ENCODE measurements at regions not wholly inside any gene's neighbourhood (a gene's known extent, or its start where the extent isn't known, plus 50 kb on each side); places are given as distances from the start of the nearest gene placed in this dataset.

GRCh38 chr13:80841414-80841813 is 500.5 kb upstream of the SPRY2 start:
- no peak for DNase-seq (ENCODE audit: low read depth)
- Histone ChIP-seq H3K36me3 (ENCODE audit: control insufficient read depth, insufficient read depth, low read length) (no peaks in the 10 kb centered on the region), H3K27me3 (ENCODE audit: control insufficient read depth, insufficient read depth, low read length) (no peaks in the 10 kb centered on the region), H3K4me3 (ENCODE audit: low read depth, low read length) (no peak overlapping the region)
- no peak for TF ChIP-seq CTCF (IDR thresholded peaks at IDR 0.05; ENCODE audit: insufficient read depth, low read length, poor library complexity, severe bottlenecking)

- Histone ChIP-seq H3K4me3 (ENCODE audit: low read depth, low read length) (no peak overlapping the region), H3K36me3 (ENCODE audit: control insufficient read depth, insufficient read depth, low read length) (no peaks in the 10 kb centered on the region), H3K27me3 (ENCODE audit: control insufficient read depth, insufficient read depth, low read length) (no peaks in the 10 kb centered on the region)
- no peak for DNase-seq (ENCODE audit: low read depth)
- TF ChIP-seq CTCF (IDR thresholded peaks at IDR 0.05; ENCODE audit: insufficient read depth, low read length, poor library complexity, severe bottlenecking) = no peak
These were observed 499.5 kb upstream of the SPRY2 start for GRCh38 chr13:80840316-80840976.

DNA sequence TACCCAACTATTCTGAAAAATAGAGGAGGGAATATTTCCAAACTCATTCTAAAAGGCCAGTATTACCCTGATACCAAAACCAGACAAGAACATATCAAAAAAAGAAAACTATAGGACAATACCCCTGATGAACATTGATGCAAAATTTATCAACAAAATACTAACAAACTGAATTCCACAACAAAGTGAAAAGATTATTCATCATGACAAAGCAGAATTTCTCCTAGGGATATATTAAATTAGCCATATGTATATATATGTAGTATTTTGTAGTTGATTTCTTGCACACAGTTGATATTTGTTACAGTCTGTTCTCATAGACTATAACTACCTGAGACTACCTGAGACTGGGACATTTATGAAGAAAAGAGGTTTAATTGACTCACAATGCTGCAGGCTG is 495.0 kb upstream of the SPRY2 start:
- DNase-seq (ENCODE audit: low read depth) = no peak
- Histone ChIP-seq H3K36me3 (ENCODE audit: control insufficient read depth, insufficient read depth, low read length) (no peaks in the 10 kb centered on the region), H3K27me3 (ENCODE audit: control insufficient read depth, insufficient read depth, low read length) (no peaks in the 10 kb centered on the region), H3K4me3 (ENCODE audit: low read depth, low read length) (no peak overlapping the region)
- TF ChIP-seq CTCF (IDR thresholded peaks at IDR 0.05; ENCODE audit: insufficient read depth, low read length, poor library complexity, severe bottlenecking) = no peak

DNA sequence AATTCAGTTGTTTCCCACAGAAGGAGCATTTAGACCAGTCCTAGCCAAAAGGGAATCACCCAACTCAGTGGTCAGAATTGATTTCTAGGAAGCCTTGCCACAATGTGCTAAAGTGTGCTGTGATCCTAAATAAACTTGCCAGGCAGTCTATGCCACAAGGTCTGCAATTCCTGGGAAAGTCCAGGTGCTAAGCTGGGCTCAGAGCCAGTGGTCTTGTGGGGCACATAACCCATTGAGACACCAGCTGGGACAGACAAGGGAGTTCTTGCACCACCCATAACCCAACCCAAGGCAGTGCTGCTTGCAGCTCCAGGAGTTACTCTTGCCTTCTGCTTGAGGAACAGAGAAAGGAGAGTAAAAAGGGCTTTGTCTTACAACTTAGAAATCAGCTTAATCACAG is 489.5 kb upstream of the SPRY2 start:
- no peak for TF ChIP-seq CTCF (IDR thresholded peaks at IDR 0.05; ENCODE audit: insufficient read depth, low read length, poor library complexity, severe bottlenecking)
- H3K27me3 ChIP-seq (ENCODE audit: control insufficient read depth, insufficient read depth, low read length) = no peaks in the 10 kb centered on the region
- no peaks in the 10 kb centered on the region for H3K36me3 ChIP-seq (ENCODE audit: control insufficient read depth, insufficient read depth, low read length)
- H3K4me3 ChIP-seq (ENCODE audit: low read depth, low read length) = no peak overlapping the region
- no peak for DNase-seq (ENCODE audit: low read depth)

DNA sequence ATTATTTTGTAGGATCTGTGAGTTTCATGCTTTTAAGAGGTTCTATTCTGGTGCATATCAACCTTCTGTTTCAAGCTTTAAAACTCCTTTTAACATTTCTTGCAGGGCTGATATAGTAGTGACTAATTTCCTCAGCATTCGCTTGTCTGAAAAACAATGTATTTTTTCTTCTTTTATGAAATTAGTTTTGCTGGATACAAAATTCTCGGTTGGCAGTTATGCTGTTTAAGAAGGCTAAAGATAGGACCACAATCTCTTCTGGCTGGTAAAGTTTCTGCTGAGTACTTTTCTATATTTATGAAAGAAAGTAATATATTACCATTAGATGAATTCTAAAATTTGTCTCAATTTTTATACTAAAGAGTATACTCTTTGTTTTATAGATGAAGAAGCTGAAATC is 487.8 kb upstream of the SPRY2 start:
- Histone ChIP-seq H3K36me3 (ENCODE audit: control insufficient read depth, insufficient read depth, low read length) (no peaks in the 10 kb centered on the region), H3K27me3 (ENCODE audit: control insufficient read depth, insufficient read depth, low read length) (no peaks in the 10 kb centered on the region), H3K4me3 (ENCODE audit: low read depth, low read length) (no peak overlapping the region)
- DNase-seq (ENCODE audit: low read depth) = no peak
- no peak for TF ChIP-seq CTCF (IDR thresholded peaks at IDR 0.05; ENCODE audit: insufficient read depth, low read length, poor library complexity, severe bottlenecking)

DNA sequence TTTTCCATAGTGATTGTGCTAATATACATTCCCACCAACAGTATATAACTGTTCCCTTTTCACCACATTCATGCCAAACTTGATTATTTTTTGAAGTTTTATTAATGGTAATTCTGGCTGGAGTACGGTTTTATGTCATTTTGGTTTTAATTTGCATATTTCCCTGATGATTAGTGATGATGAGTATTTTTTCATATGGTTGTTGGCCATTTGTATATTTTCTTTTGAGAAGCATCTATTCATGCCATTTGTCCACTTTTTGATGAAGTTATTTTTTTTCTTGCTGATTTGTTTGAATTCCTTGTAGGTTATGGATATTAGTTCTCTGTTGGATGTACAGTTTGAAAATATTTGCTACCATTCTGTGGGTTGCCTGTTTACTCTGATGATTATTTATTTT is 484.4 kb upstream of the SPRY2 start:
- Histone ChIP-seq H3K27me3 (ENCODE audit: control insufficient read depth, insufficient read depth, low read length) (no peaks in the 10 kb centered on the region), H3K36me3 (ENCODE audit: control insufficient read depth, insufficient read depth, low read length) (no peaks in the 10 kb centered on the region)
- no peak for DNase-seq (ENCODE audit: low read depth)

More for the DNA sequence above, 484.4 kb upstream of the SPRY2 start:
- TF ChIP-seq CTCF (IDR thresholded peaks at IDR 0.05; ENCODE audit: insufficient read depth, low read length, poor library complexity, severe bottlenecking) = no peak
- H3K4me3 ChIP-seq (ENCODE audit: low read depth, low read length) = no peak overlapping the region
